ENCODE measurements at regions not wholly inside any gene's neighbourhood (a gene's known extent, or its start where the extent isn't known, plus 50 kb on each side); places are given as distances from the start of the nearest gene placed in this dataset.

DNA sequence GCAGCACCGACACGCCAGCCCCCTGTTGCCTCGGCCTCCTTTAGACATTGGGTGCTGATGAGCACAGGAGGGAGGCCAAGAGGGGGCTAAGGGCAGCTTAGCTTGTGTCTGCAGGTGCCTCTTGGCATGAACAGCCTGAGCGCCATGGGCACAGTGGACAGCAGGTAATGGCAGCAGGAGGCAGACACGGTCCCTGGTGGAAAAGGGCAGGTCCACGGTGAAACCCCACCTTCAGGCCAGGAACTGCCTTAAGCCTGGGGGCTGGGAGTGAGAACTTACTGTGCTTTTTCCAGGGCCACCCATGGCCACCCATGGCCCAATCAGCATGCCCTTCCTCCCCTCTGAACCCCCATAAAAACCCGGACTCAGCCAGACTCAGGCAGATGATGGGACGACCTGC, 633.4 kb upstream of the TMEFF2 start:
- no TSS peak for BruUV-seq (replicated peaks)
- Histone ChIP-seq H3K27me3 (replicated peaks; ENCODE audit: insufficient read depth, low read depth, low read length, poor library complexity) (no peaks in the 10 kb centered on the region), H3K4me1 (ENCODE audit: insufficient read depth, low read length, poor library complexity, severe bottlenecking) (no peaks in the 10 kb centered on the region), H3K27ac (ENCODE audit: low read depth, low read length, poor library complexity, severe bottlenecking) (no peak overlapping the region), H3K9me3 (ENCODE audit: low read depth, low read length, poor library complexity, severe bottlenecking) (no peaks in the 10 kb centered on the region), H3K36me3 (ENCODE audit: insufficient read depth, low read length, poor library complexity, severe bottlenecking) (no peaks in the 10 kb centered on the region), H3K4me3 (ENCODE audit: low read depth, low read length, poor library complexity, severe bottlenecking) (no peak overlapping the region)
- intact Hi-C loops (cut with micrococcal nuclease; ENCODE audit: unreplicated experiment) = no loop called here
- CTCF ChIA-PET = no interaction called here
- POLR2A ChIA-PET (ENCODE audit: low non-redundant PET) = no interaction called here
- DNase-seq (ENCODE audit: low spot score) = no peak
- TF ChIP-seq, protein P1, sequence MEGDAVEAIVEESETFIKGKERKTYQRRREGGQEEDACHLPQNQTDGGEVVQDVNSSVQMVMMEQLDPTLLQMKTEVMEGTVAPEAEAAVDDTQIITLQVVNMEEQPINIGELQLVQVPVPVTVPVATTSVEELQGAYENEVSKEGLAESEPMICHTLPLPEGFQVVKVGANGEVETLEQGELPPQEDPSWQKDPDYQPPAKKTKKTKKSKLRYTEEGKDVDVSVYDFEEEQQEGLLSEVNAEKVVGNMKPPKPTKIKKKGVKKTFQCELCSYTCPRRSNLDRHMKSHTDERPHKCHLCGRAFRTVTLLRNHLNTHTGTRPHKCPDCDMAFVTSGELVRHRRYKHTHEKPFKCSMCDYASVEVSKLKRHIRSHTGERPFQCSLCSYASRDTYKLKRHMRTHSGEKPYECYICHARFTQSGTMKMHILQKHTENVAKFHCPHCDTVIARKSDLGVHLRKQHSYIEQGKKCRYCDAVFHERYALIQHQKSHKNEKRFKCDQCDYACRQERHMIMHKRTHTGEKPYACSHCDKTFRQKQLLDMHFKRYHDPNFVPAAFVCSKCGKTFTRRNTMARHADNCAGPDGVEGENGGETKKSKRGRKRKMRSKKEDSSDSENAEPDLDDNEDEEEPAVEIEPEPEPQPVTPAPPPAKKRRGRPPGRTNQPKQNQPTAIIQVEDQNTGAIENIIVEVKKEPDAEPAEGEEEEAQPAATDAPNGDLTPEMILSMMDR (conservative IDR thresholded peaks at IDR 0.05; ENCODE audit: low read depth, low read length) = no peak
- TF ChIP-seq EZH2 (IDR thresholded peaks at IDR 0.05; ENCODE audit: borderline replicate concordance, low read depth, low read length, poor library complexity, severe bottlenecking) = no peak

DNA sequence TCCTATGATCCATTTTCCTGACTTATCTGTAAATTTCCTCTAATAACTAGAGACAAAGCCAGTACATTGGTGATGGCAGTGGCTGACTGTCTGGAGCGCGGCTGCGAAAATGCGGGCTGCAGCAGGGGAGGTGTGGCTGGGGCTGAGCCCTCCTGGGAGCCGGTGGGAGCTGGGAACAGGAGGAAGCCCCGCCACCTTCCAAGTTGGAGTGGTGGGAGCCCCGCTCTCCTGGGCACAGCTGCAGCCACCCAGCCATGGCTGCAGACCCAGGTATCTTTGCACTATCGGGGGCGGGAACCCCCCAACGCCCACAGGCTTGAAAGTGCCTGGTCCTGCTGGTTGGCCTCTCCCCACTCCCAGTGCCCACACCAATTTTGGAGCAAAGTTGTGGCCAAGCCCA, 633.0 kb upstream of the TMEFF2 start:
- CTCF ChIA-PET = no interaction called here
- BruUV-seq (replicated peaks) = no TSS peak
- Histone ChIP-seq H3K4me3 (ENCODE audit: low read depth, low read length, poor library complexity, severe bottlenecking) (no peak overlapping the region), H3K9me3 (ENCODE audit: low read depth, low read length, poor library complexity, severe bottlenecking) (no peaks in the 10 kb centered on the region), H3K4me1 (ENCODE audit: insufficient read depth, low read length, poor library complexity, severe bottlenecking) (no peaks in the 10 kb centered on the region), H3K27ac (ENCODE audit: low read depth, low read length, poor library complexity, severe bottlenecking) (no peak overlapping the region), H3K36me3 (ENCODE audit: insufficient read depth, low read length, poor library complexity, severe bottlenecking) (no peaks in the 10 kb centered on the region), H3K27me3 (replicated peaks; ENCODE audit: insufficient read depth, low read depth, low read length, poor library complexity) (no peaks in the 10 kb centered on the region)
- no peak for TF ChIP-seq EZH2 (IDR thresholded peaks at IDR 0.05; ENCODE audit: borderline replicate concordance, low read depth, low read length, poor library complexity, severe bottlenecking)
- TF ChIP-seq, protein P1 (conservative IDR thresholded peaks at IDR 0.05; ENCODE audit: low read depth, low read length) = no peak
- no peak for DNase-seq (ENCODE audit: low spot score)
- POLR2A ChIA-PET (ENCODE audit: low non-redundant PET) = no interaction called here
- intact Hi-C loops (cut with micrococcal nuclease; ENCODE audit: unreplicated experiment) = no loop called here

GRCh38 chr2:192814376-192814775, 619.6 kb upstream of the TMEFF2 start:
- intact Hi-C loops (cut with micrococcal nuclease; ENCODE audit: unreplicated experiment) = no loop called here
- H3K4me1 ChIP-seq (ENCODE audit: insufficient read depth, low read length, poor library complexity, severe bottlenecking) = no peaks in the 10 kb centered on the region
- H3K9me3 ChIP-seq (ENCODE audit: low read depth, low read length, poor library complexity, severe bottlenecking) = no peaks in the 10 kb centered on the region
- H3K36me3 ChIP-seq (ENCODE audit: insufficient read depth, low read length, poor library complexity, severe bottlenecking) = no peaks in the 10 kb centered on the region
- no peak for DNase-seq (ENCODE audit: low spot score)
- BruUV-seq (replicated peaks) = no TSS peak
- CTCF ChIA-PET = no interaction called here
- H3K27me3 ChIP-seq (replicated peaks; ENCODE audit: insufficient read depth, low read depth, low read length, poor library complexity) = no peaks in the 10 kb centered on the region
- POLR2A ChIA-PET (ENCODE audit: low non-redundant PET) = no interaction called here
- no peak overlapping the region for H3K27ac ChIP-seq (ENCODE audit: low read depth, low read length, poor library complexity, severe bottlenecking)
- TF ChIP-seq, protein P1 (conservative IDR thresholded peaks at IDR 0.05; ENCODE audit: low read depth, low read length) = no peak
- no peak for TF ChIP-seq EZH2 (IDR thresholded peaks at IDR 0.05; ENCODE audit: borderline replicate concordance, low read depth, low read length, poor library complexity, severe bottlenecking)
- no peak overlapping the region for H3K4me3 ChIP-seq (ENCODE audit: low read depth, low read length, poor library complexity, severe bottlenecking)
